ENCODE measurements at regions not wholly inside any gene's neighbourhood (a gene's known extent, or its start where the extent isn't known, plus 50 kb on each side); places are given as distances from the start of the nearest gene placed in this dataset.
A peak's percentile ranks its signal among the peaks of the same experiment; 100 is the strongest.

GRCh38 chr4:182089326-182089725, 153.9 kb upstream of the TENM3 start:
- H3K4me2 ChIP-seq (ENCODE audit: low read depth, low read length) = no peak overlapping the region
- H4K20me1 ChIP-seq (ENCODE audit: insufficient read depth, low read length) = no peaks in the 10 kb centered on the region
- H3K27ac ChIP-seq (ENCODE audit: extremely low read length, insufficient read depth, low read length) = no peak overlapping the region
- no peak overlapping the region for H3K9ac ChIP-seq (ENCODE audit: insufficient read depth, low read depth, low read length)
- H3K9me3 ChIP-seq (ENCODE audit: low read length) = no peaks in the 10 kb centered on the region
- no peaks in the 10 kb centered on the region for H3K4me1 ChIP-seq (ENCODE audit: insufficient read depth, low read length)
- intact Hi-C loops (cut with micrococcal nuclease; ENCODE audit: unreplicated experiment) (no loop called here), in situ Hi-C loops (cut with HindIII; ENCODE audit: extremely low pct_ligation_motif_present, low pct_unique_long_range_greater_than_20kb) (no loop called here)
- H3K36me3 ChIP-seq (replicated peaks in 1 of 2; ENCODE audit: control insufficient read depth in 1 of 2, insufficient read depth in 2 of 2, low read length in 2 of 2) = no peaks in the 10 kb centered on the region
- no peak overlapping the region for H3K4me3 ChIP-seq (replicated peaks in 1 of 3; ENCODE audit: insufficient read depth in 1 of 3, low read depth in 2 of 3, low read length in 3 of 3)
- no TSS peak for BruUV-seq (replicated peaks)
- no peak overlapping the region for H2AFZ ChIP-seq (ENCODE audit: low read length)
- H3K27me3 ChIP-seq (ENCODE audit: control insufficient read depth in 1 of 2, insufficient read depth in 2 of 2, low read length in 2 of 2) = no peaks in the 10 kb centered on the region
- ATAC-seq (peak; percentile 44; the same call in 2 of the 3 replicates), FAIRE-seq (no peak), DNase-seq (ENCODE audit: low spot score) (peak; percentile 10)
- no peaks in the 10 kb centered on the region for H3K79me2 ChIP-seq (ENCODE audit: insufficient read depth, low read length)
- CTCF ChIA-PET (ENCODE audit: low intra/inter-chr PET ratio, low total read pairs) = no interaction called here
- 0% methylated on average over 2 of the region's 2 CpGs for WGBS (ENCODE audit: low lambda C conversion rate)
- TF ChIP-seq KAT2B (IDR thresholded peaks at IDR 0.05; ENCODE audit: borderline replicate concordance, low read depth, low read length) (peak; percentile 83), ONECUT2 (CRISPR knock-in tag; IDR thresholded peaks at IDR 0.05) (peak; percentile 91), TEAD2 (CRISPR knock-in tag; IDR thresholded peaks at IDR 0.05) (no peak), MIXL1 (CRISPR knock-in tag; IDR thresholded peaks at IDR 0.05) (peak; percentile 92)
- TF ChIP-seq, protein P1, sequence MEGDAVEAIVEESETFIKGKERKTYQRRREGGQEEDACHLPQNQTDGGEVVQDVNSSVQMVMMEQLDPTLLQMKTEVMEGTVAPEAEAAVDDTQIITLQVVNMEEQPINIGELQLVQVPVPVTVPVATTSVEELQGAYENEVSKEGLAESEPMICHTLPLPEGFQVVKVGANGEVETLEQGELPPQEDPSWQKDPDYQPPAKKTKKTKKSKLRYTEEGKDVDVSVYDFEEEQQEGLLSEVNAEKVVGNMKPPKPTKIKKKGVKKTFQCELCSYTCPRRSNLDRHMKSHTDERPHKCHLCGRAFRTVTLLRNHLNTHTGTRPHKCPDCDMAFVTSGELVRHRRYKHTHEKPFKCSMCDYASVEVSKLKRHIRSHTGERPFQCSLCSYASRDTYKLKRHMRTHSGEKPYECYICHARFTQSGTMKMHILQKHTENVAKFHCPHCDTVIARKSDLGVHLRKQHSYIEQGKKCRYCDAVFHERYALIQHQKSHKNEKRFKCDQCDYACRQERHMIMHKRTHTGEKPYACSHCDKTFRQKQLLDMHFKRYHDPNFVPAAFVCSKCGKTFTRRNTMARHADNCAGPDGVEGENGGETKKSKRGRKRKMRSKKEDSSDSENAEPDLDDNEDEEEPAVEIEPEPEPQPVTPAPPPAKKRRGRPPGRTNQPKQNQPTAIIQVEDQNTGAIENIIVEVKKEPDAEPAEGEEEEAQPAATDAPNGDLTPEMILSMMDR (CRISPR knock-in tag; IDR thresholded peaks at IDR 0.05) = peak; percentile 23
- POLR2A ChIA-PET = no interaction called here

DNA sequence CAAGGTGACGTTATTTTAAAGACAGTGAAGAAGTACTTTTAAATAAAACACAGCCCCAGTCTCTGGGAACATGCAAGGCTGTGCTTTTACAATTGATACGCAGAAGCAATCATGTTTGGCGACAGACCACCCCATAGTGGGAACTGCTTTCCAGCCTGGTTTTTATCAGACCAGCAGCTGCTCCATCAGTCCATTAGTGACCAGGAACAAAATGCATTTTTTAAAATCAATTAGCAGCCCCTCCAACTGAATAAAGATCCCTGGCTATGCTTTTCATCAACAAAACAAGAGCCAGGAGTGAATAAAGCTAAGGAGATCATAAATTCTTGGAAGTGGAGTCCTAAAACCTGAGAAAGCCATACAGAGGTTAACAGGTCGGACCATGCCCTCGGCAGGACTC, 153.0 kb upstream of the TENM3 start:
- CTCF ChIA-PET (ENCODE audit: low intra/inter-chr PET ratio, low total read pairs) = no interaction called here
- no peak overlapping the region for H3K4me2 ChIP-seq (ENCODE audit: low read depth, low read length)
- ATAC-seq (no peak), FAIRE-seq (no peak), DNase-seq (ENCODE audit: low spot score) (no peak)
- in situ Hi-C loops (cut with HindIII; ENCODE audit: extremely low pct_ligation_motif_present, low pct_unique_long_range_greater_than_20kb) = no loop called here
- H4K20me1 ChIP-seq (ENCODE audit: insufficient read depth, low read length) = no peaks in the 10 kb centered on the region
- no peaks in the 10 kb centered on the region for H3K4me1 ChIP-seq (ENCODE audit: insufficient read depth, low read length)
- no peaks in the 10 kb centered on the region for H3K79me2 ChIP-seq (ENCODE audit: insufficient read depth, low read length)
- H3K9me3 ChIP-seq (ENCODE audit: low read length) = no peaks in the 10 kb centered on the region
- no peaks in the 10 kb centered on the region for H3K36me3 ChIP-seq (replicated peaks in 1 of 2; ENCODE audit: control insufficient read depth in 1 of 2, insufficient read depth in 2 of 2, low read length in 2 of 2)
- WGBS (ENCODE audit: low lambda C conversion rate) = 27% methylated on average over 5 of the region's 5 CpGs
- no peak overlapping the region for H3K4me3 ChIP-seq (replicated peaks in 1 of 3; ENCODE audit: insufficient read depth in 1 of 3, low read depth in 2 of 3, low read length in 3 of 3)
- BruUV-seq (replicated peaks) = no TSS peak
- no peak overlapping the region for H3K9ac ChIP-seq (ENCODE audit: insufficient read depth, low read depth, low read length)
- H3K27ac ChIP-seq (ENCODE audit: extremely low read length, insufficient read depth, low read length) = no peak overlapping the region
- POLR2A ChIA-PET = no interaction called here
- H3K27me3 ChIP-seq (ENCODE audit: control insufficient read depth in 1 of 2, insufficient read depth in 2 of 2, low read length in 2 of 2) = no peaks in the 10 kb centered on the region
- no peak overlapping the region for H2AFZ ChIP-seq (ENCODE audit: low read length)
- intact Hi-C loops (cut with micrococcal nuclease; ENCODE audit: unreplicated experiment) = loop anchor here (10.0 kb wide), 1 partner anchor 325 kb away; no protein-coding TSS in a partner anchor
- no peak for TF ChIP-seq ZNF350 (CRISPR knock-in tag; IDR thresholded peaks at IDR 0.05; ENCODE audit: borderline replicate concordance, low read depth)
- TF ChIP-seq ZNF446 (CRISPR knock-in tag; IDR thresholded peaks at IDR 0.05) = no peak
- TF ChIP-seq, protein P2, sequence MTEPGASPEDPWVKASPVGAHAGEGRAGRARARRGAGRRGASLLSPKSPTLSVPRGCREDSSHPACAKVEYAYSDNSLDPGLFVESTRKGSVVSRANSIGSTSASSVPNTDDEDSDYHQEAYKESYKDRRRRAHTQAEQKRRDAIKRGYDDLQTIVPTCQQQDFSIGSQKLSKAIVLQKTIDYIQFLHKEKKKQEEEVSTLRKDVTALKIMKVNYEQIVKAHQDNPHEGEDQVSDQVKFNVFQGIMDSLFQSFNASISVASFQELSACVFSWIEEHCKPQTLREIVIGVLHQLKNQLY (CRISPR knock-in tag; IDR thresholded peaks at IDR 0.05) = no peak
- TF ChIP-seq HNF4G (IDR thresholded peaks at IDR 0.05; ENCODE audit: borderline replicate concordance, low read depth, low read length) = no peak
- TF ChIP-seq HNF4G (CRISPR knock-in tag; IDR thresholded peaks at IDR 0.05; ENCODE audit: borderline replicate concordance, low read depth) = no peak
- no peak for TF ChIP-seq E2F5 (CRISPR knock-in tag; conservative IDR thresholded peaks at IDR 0.05)
- TF ChIP-seq ZNF75D (CRISPR knock-in tag; IDR thresholded peaks at IDR 0.05; ENCODE audit: borderline replicate concordance) = no peak
- no peak for TF ChIP-seq CREM (IDR thresholded peaks at IDR 0.05)
- TF ChIP-seq CREM (CRISPR knock-in tag; IDR thresholded peaks at IDR 0.05) = no peak
- no peak for TF ChIP-seq ZNF33B (CRISPR knock-in tag; IDR thresholded peaks at IDR 0.05)
- TF ChIP-seq, protein P3, sequence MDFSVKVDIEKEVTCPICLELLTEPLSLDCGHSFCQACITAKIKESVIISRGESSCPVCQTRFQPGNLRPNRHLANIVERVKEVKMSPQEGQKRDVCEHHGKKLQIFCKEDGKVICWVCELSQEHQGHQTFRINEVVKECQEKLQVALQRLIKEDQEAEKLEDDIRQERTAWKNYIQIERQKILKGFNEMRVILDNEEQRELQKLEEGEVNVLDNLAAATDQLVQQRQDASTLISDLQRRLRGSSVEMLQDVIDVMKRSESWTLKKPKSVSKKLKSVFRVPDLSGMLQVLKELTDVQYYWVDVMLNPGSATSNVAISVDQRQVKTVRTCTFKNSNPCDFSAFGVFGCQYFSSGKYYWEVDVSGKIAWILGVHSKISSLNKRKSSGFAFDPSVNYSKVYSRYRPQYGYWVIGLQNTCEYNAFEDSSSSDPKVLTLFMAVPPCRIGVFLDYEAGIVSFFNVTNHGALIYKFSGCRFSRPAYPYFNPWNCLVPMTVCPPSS (IDR thresholded peaks at IDR 0.05) = no peak

All from HepG2 (cell line).